Pancreas (tissue), 10 donors: ENCODE measurements at regions not wholly inside any gene's neighbourhood (a gene's known extent, or its start where the extent isn't known, plus 50 kb on each side); places are given as distances from the start of the nearest gene placed in this dataset.

ENCODE experiments used
- ATAC-seq, 4 donors: fragments of 200-7000 bp; cut with Tn5 transposase; one replicate each; pipeline versions ENCODE4 v1.8.0 to v1.9.1; 2020; ENCODE audit warnings: mild to moderate bottlenecking in 4 of 4, moderate library complexity in 4 of 4
- DNase-seq, 6 donors: peaks; one replicate each; pipeline ENCODE4 v3.0.0-alpha.2; 2020
- FAIRE-seq: peaks from 2 replicates; lab custom pipeline; 2012; peaks lifted over from hg19 to GRCh38; lab: Jason Lieb, UNC
- H3K27ac ChIP-seq, 4 donors: fragments of 200-600 bp; sonication (generic); 1 replicate in 3 of 4; 2 replicates in 1 of 4; pipeline versions ENCODE4 v1.5.0 to v1.8.0; 2020
- H3K27me3 ChIP-seq, 4 donors: fragments of 200-600 bp; one replicate each; pipeline ENCODE4 v1.8.0; 2021
- H3K36me3 ChIP-seq, 3 donors: fragments of 200-600 bp; sonication (generic) in 1 of 3; one replicate each; pipeline versions ENCODE4 v1.5.0 to v1.8.0; 2020 to 2021
- H3K4me1 ChIP-seq, 3 donors: fragments of 200-600 bp; one replicate each; pipeline ENCODE4 v1.8.0; 2021
- H3K4me3 ChIP-seq, 4 donors: fragments of 200-600 bp; sonication (generic) in 2 of 4; one replicate each; pipeline versions ENCODE4 v1.5.0 to v1.8.0; 2020 to 2021
- H3K9me3 ChIP-seq, 4 donors: fragments of 200-600 bp; one replicate each; pipeline ENCODE4 v1.8.0; 2021
- WGBS, 2 donors: extraction: QIAGEN DNeasy Blood & Tissue Kit; methylation state at CpG; one replicate each; pipeline ENCODE4 v1.1.7; 2013; 5-methylcytosine and 5-hydroxymethylcytosine counted together
- intact Hi-C, 3 donors: fragments of 100-400 bp; cut with DNase I; formaldehyde crosslinking; loops; one replicate each; pipeline versions ENCODE4 v1.11.1 to v1.14.2; 2022
- TF ChIP-seq, protein P1 (sequence below), 4 donors: fragments of 200-600 bp; sonication (generic) in 3 of 4; IDR thresholded peaks; one replicate each; pipeline versions ENCODE4 v1.5.0 to v1.8.0; 2021; ENCODE audit warnings: antibody characterized with exemption in 4 of 4
- donor health status: healthy with polysubstance abuse.
- donor health status: DM: no; HTN: no; CAD: no; lungs with moderate emphysema.
- donor health status: DM: no; HTN: no; CAD: no.
- donor health status: control.
- donor health status: control.
- donor health status: Bipolar disorder and iron deficiency.
- donor health status: DM: yes; HTN: yes; CAD: no.
- donor health status: DM: no; HTN: no; CAD: no.
- donor health status: DM: no; HTN: no; CAD: no.
- donor health status: DM: yes; HTN: yes; CAD: no.

DNA sequence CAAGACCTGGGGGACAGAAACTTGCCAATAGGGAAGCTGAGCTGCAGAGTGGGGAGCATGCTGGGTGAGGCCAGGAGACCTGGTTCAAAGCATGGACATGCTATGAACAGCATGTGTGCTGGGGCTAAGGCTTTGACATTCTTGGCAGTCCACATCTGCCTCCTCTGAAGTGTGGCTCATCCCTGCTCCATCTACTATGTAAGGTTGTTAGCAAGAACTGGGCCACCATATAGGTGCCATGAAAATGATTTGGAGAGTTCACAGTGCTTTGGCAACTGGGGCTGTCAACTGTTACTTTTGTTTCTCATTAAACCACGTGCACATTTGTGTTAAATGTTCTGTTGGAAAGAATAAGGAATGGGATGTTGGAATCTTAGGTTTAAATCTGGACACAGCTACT, 311.1 kb downstream of the CDC5L start:
- Histone ChIP-seq H3K27ac (no peak overlapping the region), H3K27me3 (no peaks in the 10 kb centered on the region), H3K36me3 (no peaks in the 10 kb centered on the region), H3K4me1 (no peaks in the 10 kb centered on the region), H3K9me3 (no peaks in the 10 kb centered on the region), H3K4me3 (no peak overlapping the region)
- DNase-seq (no peak), FAIRE-seq (no peak), ATAC-seq (no peak)
- WGBS, 2 donors, result 27 to 50% methylated on average over 1 of the region's 1 CpG
- TF ChIP-seq, protein P1, sequence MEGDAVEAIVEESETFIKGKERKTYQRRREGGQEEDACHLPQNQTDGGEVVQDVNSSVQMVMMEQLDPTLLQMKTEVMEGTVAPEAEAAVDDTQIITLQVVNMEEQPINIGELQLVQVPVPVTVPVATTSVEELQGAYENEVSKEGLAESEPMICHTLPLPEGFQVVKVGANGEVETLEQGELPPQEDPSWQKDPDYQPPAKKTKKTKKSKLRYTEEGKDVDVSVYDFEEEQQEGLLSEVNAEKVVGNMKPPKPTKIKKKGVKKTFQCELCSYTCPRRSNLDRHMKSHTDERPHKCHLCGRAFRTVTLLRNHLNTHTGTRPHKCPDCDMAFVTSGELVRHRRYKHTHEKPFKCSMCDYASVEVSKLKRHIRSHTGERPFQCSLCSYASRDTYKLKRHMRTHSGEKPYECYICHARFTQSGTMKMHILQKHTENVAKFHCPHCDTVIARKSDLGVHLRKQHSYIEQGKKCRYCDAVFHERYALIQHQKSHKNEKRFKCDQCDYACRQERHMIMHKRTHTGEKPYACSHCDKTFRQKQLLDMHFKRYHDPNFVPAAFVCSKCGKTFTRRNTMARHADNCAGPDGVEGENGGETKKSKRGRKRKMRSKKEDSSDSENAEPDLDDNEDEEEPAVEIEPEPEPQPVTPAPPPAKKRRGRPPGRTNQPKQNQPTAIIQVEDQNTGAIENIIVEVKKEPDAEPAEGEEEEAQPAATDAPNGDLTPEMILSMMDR (IDR thresholded peaks at IDR 0.05), result no peak
- intact Hi-C loops, result no loop called here

- FAIRE-seq (no peak), ATAC-seq (no peak), DNase-seq (no peak)
- H3K27me3 ChIP-seq, result no peaks in the 10 kb centered on the region
- TF ChIP-seq, protein P1 (IDR thresholded peaks at IDR 0.05), result no peak
- intact Hi-C loops, result no loop called here
- no peaks in the 10 kb centered on the region for H3K9me3 ChIP-seq
- no peak overlapping the region for H3K4me3 ChIP-seq
- H3K36me3 ChIP-seq, result no peaks in the 10 kb centered on the region
- 77 to 88% methylated on average over 1 of the region's 1 CpG for WGBS, 2 donors
- no peak overlapping the region for H3K27ac ChIP-seq
- H3K4me1 ChIP-seq, result no peaks in the 10 kb centered on the region
Observed at GRCh38 chr6:44699082-44699481, 311.6 kb downstream of the CDC5L start.

- H3K4me3 ChIP-seq, result no peak overlapping the region
- WGBS, 2 donors, result 69 to 71% methylated on average over 2 of the region's 2 CpGs
- H3K4me1 ChIP-seq, result no peaks in the 10 kb centered on the region
- H3K36me3 ChIP-seq, result no peaks in the 10 kb centered on the region
- no peak for FAIRE-seq
- H3K27me3 ChIP-seq, result no peaks in the 10 kb centered on the region
- DNase-seq, result no peak
- TF ChIP-seq, protein P1 (IDR thresholded peaks at IDR 0.05), result no peak
- no peak for ATAC-seq
- H3K9me3 ChIP-seq, result no peaks in the 10 kb centered on the region
- intact Hi-C loops, result no loop called here
- no peak overlapping the region for H3K27ac ChIP-seq
Observed at GRCh38 chr6:44699851-44700250, 312.3 kb downstream of the CDC5L start.

GRCh38 chr6:44700422-44700821, 312.9 kb downstream of the CDC5L start:
- no peak for FAIRE-seq
- no peak for ATAC-seq
- 85 to 88% methylated on average over 5 of the region's 5 CpGs for WGBS, 2 donors
- Histone ChIP-seq H3K4me3 (no peak overlapping the region), H3K4me1 (no peaks in the 10 kb centered on the region), H3K27ac (no peak overlapping the region), H3K36me3 (no peaks in the 10 kb centered on the region), H3K27me3 (no peaks in the 10 kb centered on the region), H3K9me3 (no peaks in the 10 kb centered on the region)
- TF ChIP-seq, protein P1 (IDR thresholded peaks at IDR 0.05), result no peak
- no peak for DNase-seq
- intact Hi-C loops, result no loop called here

DNA sequence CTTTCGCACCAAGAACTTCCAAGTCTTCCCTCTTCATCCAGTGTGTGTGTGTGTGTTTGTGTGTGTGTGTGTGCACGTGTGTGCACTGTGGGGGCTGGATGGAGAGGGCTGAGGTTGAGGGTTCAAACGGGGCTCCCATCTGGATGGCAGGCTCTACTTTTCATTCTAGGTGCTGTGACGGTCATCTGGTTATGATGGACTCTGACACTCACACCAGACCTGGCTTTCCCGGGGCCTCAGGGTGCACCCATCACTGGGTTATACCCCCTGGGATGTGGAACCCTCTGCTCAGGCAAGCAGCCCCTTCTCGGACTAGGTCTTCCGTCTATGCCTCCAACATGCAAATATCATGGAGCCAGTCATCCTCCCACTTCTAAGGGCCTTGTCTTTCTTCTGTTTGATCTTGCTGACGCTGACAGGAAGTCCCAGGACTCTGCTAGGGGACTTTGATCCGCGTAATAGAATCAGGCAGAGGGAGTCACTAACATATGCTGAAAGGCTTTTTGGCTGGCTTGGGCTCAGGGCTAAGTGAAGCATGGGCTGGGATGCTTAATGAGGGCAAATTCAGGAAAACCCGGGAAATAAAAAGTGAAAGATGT, 313.6 kb downstream of the CDC5L start:
- 53 to 65% methylated on average over 11 of the region's 11 CpGs for WGBS, 2 donors
- Histone ChIP-seq H3K27me3 (no peaks in the 10 kb centered on the region), H3K4me1 (no peaks in the 10 kb centered on the region), H3K36me3 (no peaks in the 10 kb centered on the region), H3K9me3 (no peaks in the 10 kb centered on the region), H3K27ac (no peak overlapping the region), H3K4me3 (no peak overlapping the region)
- DNase-seq (no peak), FAIRE-seq (no peak), ATAC-seq (no peak)
- TF ChIP-seq, protein P1 (IDR thresholded peaks at IDR 0.05), result no peak
- intact Hi-C loops, result no loop called here
